MM.1S (cell line): ENCODE measurements at regions not wholly inside any gene's neighbourhood (a gene's known extent, or its start where the extent isn't known, plus 50 kb on each side); places are given as distances from the start of the nearest gene placed in this dataset.

ENCODE experiments used
- EZH2 ChIP-seq: fragments of 300-600 bp; sonication (generic); optimal IDR thresholded peaks from 2 replicates; pipeline ENCODE3; 2017; ENCODE audit warnings: low read depth, mild to moderate bottlenecking, antibody characterized with exemption, low read length, mixed read lengths
- EZH2phosphoT487 ChIP-seq: fragments of 300-600 bp; sonication (generic); IDR thresholded peaks from 2 replicates; pipeline ENCODE4 v1.6.1; 2018; ENCODE audit warnings: antibody characterized with exemption, low read length
- TF ChIP-seq, protein P1 (sequence below): fragments of 300-600 bp; sonication (generic); IDR thresholded peaks from 2 replicates; pipeline ENCODE4 v1.5.1; 2016; ENCODE audit warnings: antibody characterized with exemption, low read length, mixed read lengths

DNA sequence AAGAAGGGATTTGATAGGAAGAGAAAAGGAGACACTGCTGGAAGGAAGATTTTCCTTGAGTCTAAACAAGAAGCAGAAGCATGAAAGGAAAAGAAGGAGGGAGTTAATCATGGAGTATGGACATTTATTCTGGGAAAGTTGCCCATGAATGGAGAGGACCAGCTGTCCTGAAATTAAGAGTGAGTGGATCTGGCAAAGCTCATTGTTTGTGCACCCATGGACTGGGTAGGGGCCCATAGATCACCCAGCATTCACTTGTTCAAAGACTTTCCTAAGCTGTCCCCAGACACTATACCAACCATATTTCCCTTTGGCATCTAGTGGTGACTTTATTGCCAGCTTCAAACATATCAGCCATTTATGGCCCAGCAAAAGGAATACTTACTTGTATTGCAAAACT is 422.7 kb downstream of the FBXO15 start:
- TF ChIP-seq, protein P1, sequence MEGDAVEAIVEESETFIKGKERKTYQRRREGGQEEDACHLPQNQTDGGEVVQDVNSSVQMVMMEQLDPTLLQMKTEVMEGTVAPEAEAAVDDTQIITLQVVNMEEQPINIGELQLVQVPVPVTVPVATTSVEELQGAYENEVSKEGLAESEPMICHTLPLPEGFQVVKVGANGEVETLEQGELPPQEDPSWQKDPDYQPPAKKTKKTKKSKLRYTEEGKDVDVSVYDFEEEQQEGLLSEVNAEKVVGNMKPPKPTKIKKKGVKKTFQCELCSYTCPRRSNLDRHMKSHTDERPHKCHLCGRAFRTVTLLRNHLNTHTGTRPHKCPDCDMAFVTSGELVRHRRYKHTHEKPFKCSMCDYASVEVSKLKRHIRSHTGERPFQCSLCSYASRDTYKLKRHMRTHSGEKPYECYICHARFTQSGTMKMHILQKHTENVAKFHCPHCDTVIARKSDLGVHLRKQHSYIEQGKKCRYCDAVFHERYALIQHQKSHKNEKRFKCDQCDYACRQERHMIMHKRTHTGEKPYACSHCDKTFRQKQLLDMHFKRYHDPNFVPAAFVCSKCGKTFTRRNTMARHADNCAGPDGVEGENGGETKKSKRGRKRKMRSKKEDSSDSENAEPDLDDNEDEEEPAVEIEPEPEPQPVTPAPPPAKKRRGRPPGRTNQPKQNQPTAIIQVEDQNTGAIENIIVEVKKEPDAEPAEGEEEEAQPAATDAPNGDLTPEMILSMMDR: no peak
- TF ChIP-seq EZH2phosphoT487 (no peak), EZH2 (no peak)
